Trophoblast cell (in vitro differentiated cells and primary cell): ENCODE measurements at regions not wholly inside any gene's neighbourhood (a gene's known extent, or its start where the extent isn't known, plus 50 kb on each side); places are given as distances from the start of the nearest gene placed in this dataset.
A peak's percentile ranks its signal among the peaks of the same experiment; 100 is the strongest.

Experiments
- DNase-seq, 2 donors: peaks; one replicate each; pipeline ENCODE4 v3.0.0-alpha.2; 2016
- H2AFZ ChIP-seq: 2 replicates; pipeline ENCODE4 v1.6.1; 2013; ENCODE audit warnings: low read length, moderate library complexity, mild to moderate bottlenecking; ENCODE audit not compliant: insufficient read depth, poor library complexity
- H2AK5ac ChIP-seq: 2 replicates; pipeline ENCODE4 v1.6.1; 2013; ENCODE audit warnings: mild to moderate bottlenecking, low read length
- H2BK120ac ChIP-seq: 2 replicates; pipeline ENCODE4 v1.6.1; 2013; ENCODE audit warnings: low read length, mild to moderate bottlenecking, moderate library complexity; ENCODE audit not compliant: insufficient read depth, poor library complexity
- H2BK12ac ChIP-seq: 2 replicates; pipeline ENCODE4 v1.6.1; 2013; ENCODE audit warnings: mild to moderate bottlenecking, low read length, moderate library complexity
- H2BK5ac ChIP-seq: 2 replicates; pipeline ENCODE4 v1.6.1; 2013; ENCODE audit warnings: low read length, low read depth, moderate library complexity, mild to moderate bottlenecking; ENCODE audit not compliant: poor library complexity
- H3K14ac ChIP-seq: 2 replicates; pipeline ENCODE4 v1.6.1; 2013; ENCODE audit warnings: mild to moderate bottlenecking, low read length
- H3K18ac ChIP-seq: 2 replicates; pipeline ENCODE4 v1.6.1; 2013; ENCODE audit warnings: mild to moderate bottlenecking, low read length
- H3K23ac ChIP-seq: 2 replicates; pipeline ENCODE4 v1.6.1; 2013; ENCODE audit warnings: low read length
- H3K27ac ChIP-seq: 2 replicates; pipeline ENCODE4 v1.5.1; 2013; ENCODE audit warnings: low read depth, mild to moderate bottlenecking, inconsistent platforms, low read length, moderate library complexity
- H3K27me3 ChIP-seq: 2 replicates; pipeline ENCODE4 v1.6.1; 2013; ENCODE audit warnings: inconsistent platforms, mild to moderate bottlenecking, low read length, moderate library complexity; ENCODE audit not compliant: insufficient read depth
- H3K36me3 ChIP-seq, 2 experiments: 1 replicate in 1 of 2; 2 replicates in 1 of 2; pipeline ENCODE4 v1.6.1; 2013; ENCODE audit warnings: low read length in 2 of 2, mild to moderate bottlenecking in 2 of 2, moderate library complexity in 1 of 2; ENCODE audit not compliant: insufficient read depth in 2 of 2, control insufficient read depth in 1 of 2
- H3K4ac ChIP-seq: 2 replicates; pipeline ENCODE4 v1.6.1; 2013; ENCODE audit warnings: low read depth, mild to moderate bottlenecking, low read length, moderate library complexity
- H3K4me1 ChIP-seq, 2 experiments: 1 replicate in 1 of 2; 2 replicates in 1 of 2; pipeline ENCODE4 v1.6.1; 2013; ENCODE audit warnings: low read length in 2 of 2, mild to moderate bottlenecking in 2 of 2, moderate library complexity in 1 of 2; ENCODE audit not compliant: insufficient read depth in 2 of 2, control insufficient read depth in 1 of 2
- H3K4me2 ChIP-seq: 2 replicates; pipeline ENCODE4 v1.6.1; 2013; ENCODE audit warnings: inconsistent platforms, mild to moderate bottlenecking, low read length, moderate library complexity
- H3K4me3 ChIP-seq: 2 replicates; pipeline ENCODE4 v1.5.1; 2013; ENCODE audit warnings: mild to moderate bottlenecking, low read depth, low read length, inconsistent platforms
- H3K79me1 ChIP-seq: one replicate; pipeline ENCODE4 v1.6.1; 2013; ENCODE audit warnings: low read length
- H3K79me2 ChIP-seq: 2 replicates; pipeline ENCODE4 v1.6.1; 2013; ENCODE audit warnings: low read length, mild to moderate bottlenecking; ENCODE audit not compliant: control insufficient read depth, insufficient read depth, poor library complexity
- H3K9ac ChIP-seq: 2 replicates; pipeline ENCODE4 v1.6.1; 2013; ENCODE audit warnings: mild to moderate bottlenecking, low read length
- H3K9me3 ChIP-seq: 2 replicates; pipeline ENCODE4 v1.6.1; 2013; ENCODE audit warnings: low read depth, mild to moderate bottlenecking, control low read depth, inconsistent platforms, low read length; ENCODE audit not compliant: insufficient read depth
- H4K12ac ChIP-seq: 2 replicates; pipeline ENCODE4 v1.6.1; 2013; ENCODE audit warnings: low read depth, mild to moderate bottlenecking, low read length, moderate library complexity
- H4K8ac ChIP-seq: 2 replicates; pipeline ENCODE4 v1.6.1; 2013; ENCODE audit warnings: low read depth, mild to moderate bottlenecking, low read length, moderate library complexity
- H4K91ac ChIP-seq: one replicate; pipeline ENCODE4 v1.6.1; 2013; ENCODE audit warnings: low read depth, mild to moderate bottlenecking, low read length, moderate library complexity
- WGBS: extraction: QIAGEN DNeasy Blood & Tissue Kit; methylation state at CpG from one replicate; pipeline ENCODE4 v1.1.7; 2013; ENCODE audit warnings: missing lambda C conversion rate; ENCODE audit not compliant: insufficient read length, insufficient coverage; ENCODE audit errors: extremely low coverage; 5-methylcytosine and 5-hydroxymethylcytosine counted together

GRCh38 chr16:25575363-25575762, 116.4 kb upstream of the HS3ST4 start:
- Histone ChIP-seq H3K27ac (peak overlapping the region; percentile 42), H3K27me3 (no peaks in the 10 kb centered on the region), H3K36me3 (no peaks in the 10 kb centered on the region), H3K4me2 (no peak overlapping the region), H3K4me1 (peaks cover 17 to 28% of the 10 kb centered on the region in 2 experiments), H3K9ac (no peak overlapping the region), H2AFZ (no peak overlapping the region), H3K79me2 (peaks cover 4% of the 10 kb centered on the region), H3K79me1 (peaks cover 24% of the 10 kb centered on the region), H3K4ac (no peak overlapping the region), H3K18ac (no peak overlapping the region), H2BK12ac (peak overlapping the region; percentile 72), H3K14ac (no peak overlapping the region), H2AK5ac (no peak overlapping the region), H3K4me3 (no peak overlapping the region), H2BK120ac (peak overlapping the region; percentile 55), H3K23ac (no peak overlapping the region), H4K91ac (peak overlapping the region; percentile 69), H4K12ac (no peak overlapping the region), H3K9me3 (peaks cover 4% of the 10 kb centered on the region), H4K8ac (no peak overlapping the region), H2BK5ac (no peak overlapping the region)
- no peak for DNase-seq
- no CpG with 5 or more reads among the region's 5 CpGs for WGBS

- no peak overlapping the region for H3K4me2 ChIP-seq
- no peaks in the 10 kb centered on the region for H3K27me3 ChIP-seq
- H4K91ac ChIP-seq = no peak overlapping the region
- no peak overlapping the region for H3K18ac ChIP-seq
- no CpG with 5 or more reads among the region's 2 CpGs for WGBS
- H3K4me1 ChIP-seq = peaks cover 9 to 13% of the 10 kb centered on the region in 2 experiments
- H2AFZ ChIP-seq = no peak overlapping the region
- no peak overlapping the region for H2BK120ac ChIP-seq
- no peaks in the 10 kb centered on the region for H3K79me2 ChIP-seq
- no peak overlapping the region for H3K14ac ChIP-seq
- no peak overlapping the region for H4K12ac ChIP-seq
- no peak overlapping the region for H3K23ac ChIP-seq
- peaks cover 9% of the 10 kb centered on the region for H3K79me1 ChIP-seq
- H2BK12ac ChIP-seq = no peak overlapping the region
- no peaks in the 10 kb centered on the region for H3K36me3 ChIP-seq
- peaks cover 4% of the 10 kb centered on the region for H3K9me3 ChIP-seq
- H3K27ac ChIP-seq = no peak overlapping the region
- DNase-seq = no peak
- H2BK5ac ChIP-seq = no peak overlapping the region
- H2AK5ac ChIP-seq = no peak overlapping the region
- H3K4ac ChIP-seq = no peak overlapping the region
- H4K8ac ChIP-seq = no peak overlapping the region
- H3K9ac ChIP-seq = no peak overlapping the region
- no peak overlapping the region for H3K4me3 ChIP-seq
These were observed 120.0 kb upstream of the HS3ST4 start for GRCh38 chr16:25571712-25572111.

DNA sequence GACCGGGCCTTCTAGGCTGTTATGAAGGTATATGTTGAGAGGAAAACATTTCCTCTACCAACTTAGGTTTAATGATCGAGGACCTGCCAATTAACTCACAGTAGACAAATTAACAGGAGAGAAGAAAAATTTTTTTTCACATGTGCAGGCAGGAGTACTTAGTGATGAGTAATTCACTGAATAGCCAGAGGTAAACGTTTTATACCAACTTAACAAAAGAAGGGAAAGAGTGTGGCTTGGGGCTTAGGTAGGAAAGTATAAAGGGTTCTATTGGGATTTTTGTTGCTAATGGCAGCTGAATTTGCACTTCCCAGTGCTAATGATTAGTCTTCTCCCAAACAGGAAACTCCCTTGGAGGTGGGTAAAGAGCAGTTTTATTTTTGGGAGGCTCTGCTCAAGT, 121.6 kb upstream of the HS3ST4 start:
- H3K23ac ChIP-seq = no peak overlapping the region
- DNase-seq = no peak
- WGBS = no CpG with 5 or more reads among the region's 3 CpGs
- peaks cover 0 to 2% of the 10 kb centered on the region in 2 experiments for H3K4me1 ChIP-seq
- H2AK5ac ChIP-seq = no peak overlapping the region
- H2AFZ ChIP-seq = no peak overlapping the region
- no peak overlapping the region for H3K4me3 ChIP-seq
- peak overlapping the region; percentile 55 for H4K91ac ChIP-seq
- H4K8ac ChIP-seq = no peak overlapping the region
- H3K9ac ChIP-seq = no peak overlapping the region
- peak overlapping the region; percentile 51 for H2BK12ac ChIP-seq
- no peaks in the 10 kb centered on the region for H3K27me3 ChIP-seq
- no peak overlapping the region for H3K18ac ChIP-seq
- no peak overlapping the region for H2BK5ac ChIP-seq
- no peak overlapping the region for H4K12ac ChIP-seq
- H3K14ac ChIP-seq = peak overlapping the region; percentile 39
- peaks cover 5% of the 10 kb centered on the region for H3K79me1 ChIP-seq
- no peak overlapping the region for H3K4me2 ChIP-seq
- no peak overlapping the region for H2BK120ac ChIP-seq
- no peak overlapping the region for H3K4ac ChIP-seq
- no peaks in the 10 kb centered on the region for H3K9me3 ChIP-seq
- no peaks in the 10 kb centered on the region for H3K36me3 ChIP-seq
- no peaks in the 10 kb centered on the region for H3K79me2 ChIP-seq
- H3K27ac ChIP-seq = no peak overlapping the region

- Histone ChIP-seq H2BK12ac (no peak overlapping the region), H2AFZ (no peak overlapping the region), H3K4me2 (no peak overlapping the region), H4K91ac (peak overlapping the region; percentile 47), H4K12ac (no peak overlapping the region), H3K4ac (no peak overlapping the region), H3K79me1 (peaks cover 6% of the 10 kb centered on the region), H2AK5ac (no peak overlapping the region), H3K27me3 (no peaks in the 10 kb centered on the region), H3K9me3 (no peaks in the 10 kb centered on the region), H3K9ac (no peak overlapping the region), H3K79me2 (no peaks in the 10 kb centered on the region), H2BK5ac (peak overlapping the region; percentile 15), H3K18ac (no peak overlapping the region), H4K8ac (no peak overlapping the region), H3K14ac (peak overlapping the region; percentile 22), H3K36me3 (no peaks in the 10 kb centered on the region), H2BK120ac (peak overlapping the region; percentile 18), H3K27ac (no peak overlapping the region), H3K4me1 (no peaks in the 10 kb centered on the region), H3K23ac (no peak overlapping the region), H3K4me3 (no peak overlapping the region)
- no CpG with 5 or more reads among the region's 2 CpGs for WGBS
- DNase-seq = no peak
These were observed 122.8 kb upstream of the HS3ST4 start for GRCh38 chr16:25568991-25569390.
